ENCODE measurements at regions not wholly inside any gene's neighbourhood (a gene's known extent, or its start where the extent isn't known, plus 50 kb on each side); places are given as distances from the start of the nearest gene placed in this dataset.

GRCh38 chr4:177239477-177239876, 70.2 kb upstream of the NEIL3 start:
- H3K4me1 ChIP-seq: no peaks in the 10 kb centered on the region
- DNase-seq (no peak), ATAC-seq (no peak)
- no peak for TF ChIP-seq CTCF (IDR thresholded peaks at IDR 0.05)
- intact Hi-C loops (cut with DNase I): no loop called here
- no peak overlapping the region for H3K27ac ChIP-seq
- H3K9me3 ChIP-seq: no peaks in the 10 kb centered on the region
- no peaks in the 10 kb centered on the region for H3K36me3 ChIP-seq (ENCODE audit: insufficient read depth in 1 of 2, low read depth in 1 of 2)
- H3K4me3 ChIP-seq: no peak overlapping the region
- whole genome bisulfite sequencing, 3 donors: 85 to 91% (median 91%) methylated on average over 1 of the region's 1 CpG
- no peaks in the 10 kb centered on the region for H3K27me3 ChIP-seq (ENCODE audit: insufficient read depth in 3 of 3, low read length in 2 of 3)

- intact Hi-C loops (cut with DNase I): no loop called here
- no peak for ATAC-seq
- TF ChIP-seq CTCF (IDR thresholded peaks at IDR 0.05): no peak
- Histone ChIP-seq H3K27me3 (ENCODE audit: insufficient read depth in 3 of 3, low read length in 2 of 3) (no peaks in the 10 kb centered on the region), H3K36me3 (ENCODE audit: insufficient read depth in 1 of 2, low read depth in 1 of 2) (no peaks in the 10 kb centered on the region), H3K27ac (no peak overlapping the region), H3K9me3 (no peaks in the 10 kb centered on the region), H3K4me3 (no peak overlapping the region), H3K4me1 (no peaks in the 10 kb centered on the region)
- no peak for DNase-seq
Observed at GRCh38 chr4:177239878-177240277, 69.8 kb upstream of the NEIL3 start.

- intact Hi-C loops (cut with DNase I): no loop called here
- no peaks in the 10 kb centered on the region for H3K27me3 ChIP-seq (ENCODE audit: insufficient read depth in 3 of 3, low read length in 2 of 3)
- no peak overlapping the region for H3K27ac ChIP-seq
- no peaks in the 10 kb centered on the region for H3K9me3 ChIP-seq
- no peak for TF ChIP-seq CTCF (IDR thresholded peaks at IDR 0.05)
- H3K4me3 ChIP-seq: no peak overlapping the region
- no peak for DNase-seq
- no peaks in the 10 kb centered on the region for H3K4me1 ChIP-seq
- H3K36me3 ChIP-seq (ENCODE audit: insufficient read depth in 1 of 2, low read depth in 1 of 2): no peaks in the 10 kb centered on the region
- WGBS, 3 donors: 87 to 94% (median 92%) methylated on average over 7 of the region's 7 CpGs
- ATAC-seq: no peak
Observed at GRCh38 chr4:177242651-177243286, 66.9 kb upstream of the NEIL3 start.

GRCh38 chr4:177246641-177247584, 62.8 kb upstream of the NEIL3 start:
- ATAC-seq (no peak), DNase-seq (no peak)
- no peaks in the 10 kb centered on the region for H3K9me3 ChIP-seq
- no peaks in the 10 kb centered on the region for H3K36me3 ChIP-seq (ENCODE audit: insufficient read depth in 1 of 2, low read depth in 1 of 2)
- intact Hi-C loops (cut with DNase I): no loop called here
- TF ChIP-seq CTCF (IDR thresholded peaks at IDR 0.05): no peak
- no peak overlapping the region for H3K27ac ChIP-seq
- H3K27me3 ChIP-seq (ENCODE audit: insufficient read depth in 3 of 3, low read length in 2 of 3): no peaks in the 10 kb centered on the region
- H3K4me1 ChIP-seq: no peaks in the 10 kb centered on the region
- no peak overlapping the region for H3K4me3 ChIP-seq
- 70 to 75% (median 71%) methylated on average over 10 of the region's 10 CpGs for WGBS, 3 donors

Measured in psoas muscle (tissue), 7 donors.